NT2/D1 (cell line): ENCODE measurements at regions not wholly inside any gene's neighbourhood (a gene's known extent, or its start where the extent isn't known, plus 50 kb on each side); places are given as distances from the start of the nearest gene placed in this dataset.
A peak's percentile ranks its signal among the peaks of the same experiment; 100 is the strongest.

Experiments
- DNase-seq: peaks from one replicate; pipeline ENCODE4 v3.0.0-alpha.2; 2011; ENCODE audit warnings: low read depth, low spot score
- H3K27me3 ChIP-seq: 2 replicates; pipeline ENCODE4 v1.6.0; 2011; ENCODE audit warnings: mild to moderate bottlenecking; ENCODE audit not compliant: insufficient read length, insufficient read depth
- H3K36me3 ChIP-seq: 2 replicates; pipeline ENCODE4 v1.6.1; 2011; ENCODE audit warnings: mild to moderate bottlenecking, low read length, mixed read lengths; ENCODE audit not compliant: insufficient read depth, insufficient read length
- H3K4me1 ChIP-seq: 2 replicates; pipeline ENCODE4 v1.5.1; 2011; ENCODE audit not compliant: insufficient read depth, insufficient read length
- H3K4me3 ChIP-seq: 2 replicates; pipeline ENCODE4 v1.5.1; 2011; ENCODE audit warnings: low read depth; ENCODE audit not compliant: insufficient read length
- H3K9ac ChIP-seq: 2 replicates; pipeline ENCODE4 v1.6.0; 2011; ENCODE audit warnings: low read depth; ENCODE audit not compliant: insufficient read length
- H3K9me3 ChIP-seq: 2 replicates; pipeline ENCODE4 v1.5.1; 2011; ENCODE audit warnings: mild to moderate bottlenecking, low read length; ENCODE audit not compliant: insufficient read depth
- SUZ12 ChIP-seq: IDR thresholded peaks from 2 replicates; pipeline ENCODE4 v1.6.1; 2011; ENCODE audit not compliant: insufficient read length, insufficient read depth; ENCODE audit errors: extremely low read depth
- YY1 ChIP-seq: IDR thresholded peaks from 2 replicates; pipeline ENCODE4 v1.6.1; 2011; ENCODE audit not compliant: insufficient read length, insufficient read depth
- ZNF274 ChIP-seq: IDR thresholded peaks from 2 replicates; pipeline ENCODE4 v1.6.1; 2011; ENCODE audit warnings: mild to moderate bottlenecking, low read depth, low read length

DNA sequence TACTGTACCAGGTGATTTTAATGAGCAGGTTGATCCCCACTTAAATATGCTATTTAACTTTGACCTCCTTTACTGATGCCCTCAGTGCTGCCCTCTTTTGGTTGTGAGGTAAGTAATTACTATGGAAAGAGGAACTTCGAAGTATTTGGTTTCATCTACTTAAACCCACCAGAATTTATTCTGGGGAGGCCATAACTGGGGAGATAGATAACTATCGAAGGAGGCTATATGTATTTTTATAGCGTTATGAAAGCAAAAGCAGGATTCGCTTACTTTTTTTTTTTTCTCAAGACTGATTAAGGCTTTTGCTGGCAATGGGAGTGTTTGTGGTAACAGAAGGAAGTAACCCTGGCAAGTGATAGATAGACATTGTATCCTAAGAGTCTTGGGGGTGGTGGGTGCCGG is 168.9 kb upstream of the CENPW start:
- no peaks in the 10 kb centered on the region for H3K4me1 ChIP-seq
- no peak overlapping the region for H3K9ac ChIP-seq
- no peak overlapping the region for H3K4me3 ChIP-seq
- no peak for TF ChIP-seq YY1
- no peak for TF ChIP-seq ZNF274
- TF ChIP-seq SUZ12: no peak
- no peaks in the 10 kb centered on the region for H3K36me3 ChIP-seq
- H3K27me3 ChIP-seq: no peaks in the 10 kb centered on the region
- H3K9me3 ChIP-seq: no peaks in the 10 kb centered on the region
- DNase-seq: peak; percentile 18

- no peaks in the 10 kb centered on the region for H3K9me3 ChIP-seq
- no peaks in the 10 kb centered on the region for H3K27me3 ChIP-seq
- no peak overlapping the region for H3K9ac ChIP-seq
- no peak for DNase-seq
- no peak overlapping the region for H3K4me3 ChIP-seq
- TF ChIP-seq SUZ12 (no peak), ZNF274 (no peak), YY1 (no peak)
- H3K36me3 ChIP-seq: no peaks in the 10 kb centered on the region
- H3K4me1 ChIP-seq: no peaks in the 10 kb centered on the region
These were observed 167.8 kb upstream of the CENPW start for GRCh38 chr6:126172131-126172530.

DNA sequence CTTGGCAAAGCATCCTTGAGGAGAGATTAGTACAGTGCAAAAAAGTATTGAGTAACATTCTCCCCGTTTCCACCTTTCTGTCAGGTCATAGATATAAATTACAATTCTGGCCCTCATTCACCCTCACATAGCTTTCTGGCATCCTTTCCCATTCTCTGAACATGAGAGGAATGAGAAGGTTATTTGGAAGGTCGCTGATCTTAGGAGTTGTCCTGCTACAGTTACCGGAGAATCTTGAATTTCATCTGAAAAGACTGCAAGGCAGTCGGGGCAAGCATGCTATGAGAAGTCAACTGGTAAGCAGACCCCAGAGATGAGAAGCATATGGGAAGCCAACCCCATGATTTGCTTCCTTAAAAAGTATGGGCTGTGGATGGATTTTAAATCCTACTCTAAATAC is 166.7 kb upstream of the CENPW start:
- H3K4me1 ChIP-seq: no peaks in the 10 kb centered on the region
- no peak for TF ChIP-seq ZNF274
- no peak for TF ChIP-seq SUZ12
- H3K36me3 ChIP-seq: no peaks in the 10 kb centered on the region
- no peaks in the 10 kb centered on the region for H3K9me3 ChIP-seq
- H3K9ac ChIP-seq: no peak overlapping the region
- no peak for DNase-seq
- H3K4me3 ChIP-seq: no peak overlapping the region
- no peaks in the 10 kb centered on the region for H3K27me3 ChIP-seq

DNA sequence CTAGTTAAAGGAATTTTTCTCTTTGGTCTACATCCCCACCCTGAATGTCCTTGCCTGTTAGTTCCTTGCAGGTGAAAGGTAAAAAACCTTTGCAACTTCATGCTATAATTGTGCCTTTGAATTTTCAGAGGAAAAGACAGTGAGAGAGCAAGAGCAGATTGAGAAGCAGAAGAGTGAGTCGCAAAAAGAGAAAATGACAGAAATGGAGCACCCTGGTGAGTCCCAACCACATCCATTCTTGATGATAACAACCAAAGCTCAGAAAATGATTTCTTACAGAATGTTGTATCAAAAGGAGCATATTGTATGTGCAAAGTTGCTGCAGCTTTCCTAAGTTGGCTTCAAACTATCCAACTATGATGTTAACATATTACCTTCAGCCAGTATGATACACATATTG is 165.2 kb upstream of the CENPW start:
- TF ChIP-seq ZNF274: no peak
- TF ChIP-seq SUZ12: no peak
- TF ChIP-seq YY1: no peak
- no peak overlapping the region for H3K9ac ChIP-seq
- H3K36me3 ChIP-seq: no peaks in the 10 kb centered on the region
- H3K4me3 ChIP-seq: no peak overlapping the region
- no peaks in the 10 kb centered on the region for H3K27me3 ChIP-seq
- no peaks in the 10 kb centered on the region for H3K4me1 ChIP-seq
- no peaks in the 10 kb centered on the region for H3K9me3 ChIP-seq
- DNase-seq: no peak

- Histone ChIP-seq H3K9me3 (no peaks in the 10 kb centered on the region), H3K4me1 (no peaks in the 10 kb centered on the region), H3K4me3 (no peak overlapping the region), H3K36me3 (no peaks in the 10 kb centered on the region), H3K9ac (no peak overlapping the region), H3K27me3 (no peaks in the 10 kb centered on the region)
- no peak for DNase-seq
- TF ChIP-seq YY1 (no peak), ZNF274 (no peak), SUZ12 (no peak)
These were observed 164.7 kb upstream of the CENPW start for GRCh38 chr6:126175251-126175650.

- Histone ChIP-seq H3K9me3 (no peaks in the 10 kb centered on the region), H3K4me3 (no peak overlapping the region), H3K36me3 (no peaks in the 10 kb centered on the region), H3K27me3 (no peaks in the 10 kb centered on the region), H3K9ac (no peak overlapping the region), H3K4me1 (no peaks in the 10 kb centered on the region)
- TF ChIP-seq SUZ12: no peak
- TF ChIP-seq YY1: no peak
- no peak for TF ChIP-seq ZNF274
- no peak for DNase-seq
These were observed 163.6 kb upstream of the CENPW start for GRCh38 chr6:126176282-126176681.

DNA sequence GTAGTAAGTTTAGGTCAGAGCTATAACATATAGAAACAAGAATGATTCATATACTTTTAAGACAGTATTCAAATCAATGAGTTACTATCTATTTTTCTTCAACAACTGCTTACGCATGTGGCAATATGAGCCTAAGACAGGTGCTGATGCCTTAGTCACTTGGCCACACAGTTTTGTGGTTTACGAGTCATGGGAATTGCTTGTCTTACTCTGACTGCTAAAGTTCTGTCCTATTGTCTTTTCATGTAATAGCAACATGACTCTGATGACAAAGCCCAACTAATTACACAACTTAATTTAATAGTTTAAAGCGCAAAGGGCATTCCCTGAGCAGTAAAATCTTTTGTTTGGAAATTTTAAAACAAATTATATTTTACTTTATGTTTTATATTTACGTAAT is 159.3 kb upstream of the CENPW start:
- H3K4me1 ChIP-seq: no peaks in the 10 kb centered on the region
- no peaks in the 10 kb centered on the region for H3K36me3 ChIP-seq
- no peak for DNase-seq
- TF ChIP-seq ZNF274 (no peak), SUZ12 (no peak), YY1 (no peak)
- H3K27me3 ChIP-seq: no peaks in the 10 kb centered on the region
- H3K9ac ChIP-seq: no peak overlapping the region
- H3K4me3 ChIP-seq: no peak overlapping the region
- no peaks in the 10 kb centered on the region; the same call in 1 of the 2 replicates for H3K9me3 ChIP-seq

DNA sequence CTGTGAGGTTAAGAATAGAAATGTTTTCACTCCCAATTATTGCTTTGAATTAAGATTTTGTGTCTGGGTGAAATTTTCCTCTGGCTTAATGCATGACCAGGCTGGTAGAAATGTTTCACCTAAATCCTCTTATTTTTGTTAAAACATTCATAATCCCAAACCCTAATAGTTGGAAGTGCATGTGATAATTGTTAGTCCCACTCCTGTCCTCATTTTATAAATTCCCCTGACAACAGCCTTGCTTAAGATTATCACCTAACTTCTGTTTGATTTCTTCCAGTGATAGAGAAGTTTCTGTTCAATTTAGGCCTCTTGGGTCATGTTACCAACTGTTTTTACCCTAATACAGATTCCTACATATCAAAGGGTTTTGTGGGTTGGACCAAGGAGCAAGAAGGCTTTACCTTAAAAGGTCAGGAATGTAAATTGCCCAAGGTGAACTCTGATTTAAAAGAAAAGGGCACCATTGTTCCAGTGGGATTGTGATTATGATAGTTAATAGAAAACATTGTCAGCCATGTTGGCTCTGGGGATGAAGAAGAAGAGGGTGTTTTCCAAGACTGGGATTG is 158.7 kb upstream of the CENPW start:
- Histone ChIP-seq H3K4me3 (no peak overlapping the region), H3K27me3 (no peaks in the 10 kb centered on the region), H3K36me3 (no peaks in the 10 kb centered on the region), H3K9ac (no peak overlapping the region), H3K9me3 (no peaks in the 10 kb centered on the region; the same call in 1 of the 2 replicates), H3K4me1 (no peaks in the 10 kb centered on the region)
- DNase-seq: peak; percentile 30
- TF ChIP-seq SUZ12 (no peak), ZNF274 (no peak), YY1 (no peak)
